IPS-NIHi7 (cell line): ENCODE measurements at regions not wholly inside any gene's neighbourhood (a gene's known extent, or its start where the extent isn't known, plus 50 kb on each side); places are given as distances from the start of the nearest gene placed in this dataset.

Experiments
- DNase-seq: peaks from one replicate; pipeline ENCODE4 v3.0.0; 2012; ENCODE audit warnings: mixed read lengths; ENCODE audit errors: extremely low spot score

GRCh38 chr1:67948151-67949080 lies 102.0 kb downstream of the DIRAS3 start:
- DNase-seq, result no peak

GRCh38 chr1:67947114-67947513 lies 103.3 kb downstream of the DIRAS3 start:
- DNase-seq, result no peak

- no peak for DNase-seq
Observed at GRCh38 chr1:67945733-67946374, 104.6 kb downstream of the DIRAS3 start.

- no peak for DNase-seq
Observed at GRCh38 chr1:67942274-67942673, 108.2 kb downstream of the DIRAS3 start.

GRCh38 chr1:67941746-67942145 lies 108.5 kb upstream of the GNG12 start:
- no peak for DNase-seq

- DNase-seq, result no peak
Observed at GRCh38 chr1:67941155-67941554, 107.9 kb upstream of the GNG12 start.

- DNase-seq, result no peak
Observed at GRCh38 chr1:67939942-67940341, 106.7 kb upstream of the GNG12 start.

GRCh38 chr1:67939186-67939743 lies 106.0 kb upstream of the GNG12 start:
- no peak for DNase-seq

GRCh38 chr1:67937651-67938050 lies 104.4 kb upstream of the GNG12 start:
- no peak for DNase-seq

GRCh38 chr1:67937010-67937409 lies 103.7 kb upstream of the GNG12 start:
- no peak for DNase-seq

GRCh38 chr1:67935560-67935959 lies 102.3 kb upstream of the GNG12 start:
- DNase-seq, result no peak

- DNase-seq, result no peak
Observed at GRCh38 chr1:67931198-67931597, 97.9 kb upstream of the GNG12 start.

GRCh38 chr1:67923074-67923473 lies 89.8 kb upstream of the GNG12 start:
- DNase-seq, result no peak

- no peak for DNase-seq
Observed at GRCh38 chr1:67921725-67922489, 88.6 kb upstream of the GNG12 start.

- no peak for DNase-seq
Observed at GRCh38 chr1:67919274-67920072, 86.2 kb upstream of the GNG12 start.

- no peak for DNase-seq
Observed at GRCh38 chr1:67918067-67918466, 84.8 kb upstream of the GNG12 start.

GRCh38 chr1:67917006-67917405 lies 83.7 kb upstream of the GNG12 start:
- DNase-seq, result no peak

GRCh38 chr1:67916140-67916886 lies 83.0 kb upstream of the GNG12 start:
- no peak for DNase-seq

GRCh38 chr1:67909776-67910175 lies 76.5 kb upstream of the GNG12 start:
- DNase-seq, result no peak

- DNase-seq, result no peak
Observed at GRCh38 chr1:67908250-67908936, 75.1 kb upstream of the GNG12 start.
